Neural cell (in vitro differentiated cells): ENCODE measurements at regions not wholly inside any gene's neighbourhood (a gene's known extent, or its start where the extent isn't known, plus 50 kb on each side); places are given as distances from the start of the nearest gene placed in this dataset.

Experiments
- H2AFZ ChIP-seq: fragments of 200-600, 300-800 bp; sonication (generic), shearing (Covaris generic); 2 replicates; pipeline ENCODE4 v1.6.0; 2014; ENCODE audit warnings: low read depth, mild to moderate bottlenecking, antibody characterized with exemption, low read length, moderate library complexity
- H3F3A ChIP-seq: fragments of 200-600 bp; shearing (Covaris generic); 2 replicates; pipeline ENCODE4 v1.6.1; 2016; ENCODE audit warnings: mild to moderate bottlenecking, moderate library complexity, mixed read lengths, antibody characterized with exemption, low read length; ENCODE audit not compliant: insufficient read depth, poor library complexity, severe bottlenecking
- H3K27ac ChIP-seq: fragments of 200-600, 300-800 bp; sonication (generic), shearing (Covaris generic); 2 replicates; pipeline ENCODE4 v1.5.1; 2014; ENCODE audit warnings: mild to moderate bottlenecking, low read length, moderate library complexity
- H3K27me3 ChIP-seq: fragments of 300-800, 200-600 bp; sonication (generic), shearing (Covaris generic); 2 replicates; pipeline ENCODE4 v1.6.0; 2014; ENCODE audit warnings: mild to moderate bottlenecking, low read depth, low read length, moderate library complexity; ENCODE audit not compliant: insufficient read depth
- H3K36me3 ChIP-seq: fragments of 300-800, 200-600 bp; sonication (generic), shearing (Covaris generic); 2 replicates; pipeline ENCODE4 v1.5.1; 2014; ENCODE audit warnings: mild to moderate bottlenecking, antibody characterized with exemption, low read length, moderate library complexity; ENCODE audit not compliant: insufficient read depth
- H3K4me2 ChIP-seq: fragments of 300-800, 200-600 bp; sonication (generic), shearing (Covaris generic); 2 replicates; pipeline ENCODE4 v1.6.0; 2014; ENCODE audit warnings: mild to moderate bottlenecking, low read length
- H3K4me3 ChIP-seq: fragments of 300-800, 200-600 bp; sonication (generic), shearing (Covaris generic); 2 replicates; pipeline ENCODE4 v1.5.1; 2014; ENCODE audit warnings: mild to moderate bottlenecking, low read length, moderate library complexity
- H3K79me2 ChIP-seq: fragments of 200-600 bp; shearing (Covaris generic); replicated peaks from 2 replicates; pipeline ENCODE4 v1.6.0; 2014; ENCODE audit warnings: mild to moderate bottlenecking, low read length, moderate library complexity; ENCODE audit not compliant: insufficient read depth
- H3K9ac ChIP-seq: fragments of 300-800, 200-600 bp; sonication (generic), shearing (Covaris generic); 2 replicates; pipeline ENCODE4 v1.6.1; 2016; ENCODE audit warnings: mild to moderate bottlenecking, low read length, mixed read lengths
- H3K9me2 ChIP-seq: fragments of 200-600 bp; shearing (Covaris generic); 2 replicates; pipeline ENCODE4 v1.6.1; 2016; ENCODE audit warnings: mild to moderate bottlenecking, low read length, mixed read lengths; ENCODE audit not compliant: insufficient read depth
- H3K9me3 ChIP-seq: fragments of 200-600, 300-800 bp; sonication (generic), shearing (Covaris generic); 2 replicates; pipeline ENCODE4 v1.6.1; 2016; ENCODE audit warnings: mild to moderate bottlenecking, mixed run types, low read length, moderate library complexity, mixed read lengths
- H4K20me1 ChIP-seq: fragments of 200-600 bp; shearing (Covaris generic); 2 replicates; pipeline ENCODE4 v1.6.1; 2016; ENCODE audit warnings: mild to moderate bottlenecking, mixed run types; ENCODE audit not compliant: insufficient read depth
- CTCF ChIP-seq: fragments of 450-650 bp; IDR thresholded peaks from 2 replicates; pipeline ENCODE4 v1.5.1; 2014; ENCODE audit warnings: antibody characterized with exemption, mild to moderate bottlenecking, moderate library complexity; ENCODE audit not compliant: poor library complexity, severe bottlenecking
- EP300 ChIP-seq: fragments of 450-650 bp; conservative IDR thresholded peaks from 2 replicates; pipeline ENCODE4 v1.6.1; 2014; ENCODE audit warnings: antibody characterized with exemption, mild to moderate bottlenecking, moderate library complexity; ENCODE audit not compliant: poor library complexity, severe bottlenecking
- EZH2 ChIP-seq: fragments of 200-600, 300-800 bp; shearing (Covaris generic), sonication (generic); IDR thresholded peaks from 2 replicates; pipeline ENCODE4 v1.6.1; 2014; ENCODE audit warnings: antibody characterized with exemption, low read length, borderline replicate concordance, mild to moderate bottlenecking; ENCODE audit not compliant: insufficient read depth, poor library complexity, severe bottlenecking
- MXI1 ChIP-seq: fragments of 450-650 bp; conservative IDR thresholded peaks from 2 replicates; pipeline ENCODE4 v1.6.1; 2014; ENCODE audit warnings: antibody characterized with exemption, mild to moderate bottlenecking; ENCODE audit not compliant: poor library complexity, severe bottlenecking
- POLR2AphosphoS5 ChIP-seq: IDR thresholded peaks from 2 replicates; pipeline ENCODE4 v1.6.1; 2012
- RAD21 ChIP-seq: fragments of 450-650 bp; conservative IDR thresholded peaks from 2 replicates; pipeline ENCODE4 v1.6.1; 2014; ENCODE audit warnings: antibody characterized with exemption, mild to moderate bottlenecking, moderate library complexity
- REST ChIP-seq: IDR thresholded peaks from 2 replicates; pipeline ENCODE4 v1.6.1; 2012; ENCODE audit warnings: borderline replicate concordance
- SMC3 ChIP-seq: fragments of 450-650 bp; conservative IDR thresholded peaks from 2 replicates; pipeline ENCODE4 v1.6.1; 2014; ENCODE audit warnings: antibody characterized with exemption, mild to moderate bottlenecking, moderate library complexity; ENCODE audit not compliant: poor library complexity
- TAF1 ChIP-seq: IDR thresholded peaks from 2 replicates; pipeline ENCODE4 v1.6.1; 2012; ENCODE audit warnings: low read depth

- H3K4me3 ChIP-seq: no peak overlapping the region
- no peaks in the 10 kb centered on the region for H3K27me3 ChIP-seq
- H3K79me2 ChIP-seq: no peaks in the 10 kb centered on the region
- H4K20me1 ChIP-seq: no peaks in the 10 kb centered on the region
- no peaks in the 10 kb centered on the region for H3F3A ChIP-seq
- no peaks in the 10 kb centered on the region for H3K9me2 ChIP-seq
- H3K27ac ChIP-seq: no peak overlapping the region
- TF ChIP-seq RAD21 (no peak), SMC3 (no peak), MXI1 (no peak), CTCF (no peak), TAF1 (no peak), POLR2AphosphoS5 (no peak), EP300 (no peak), REST (no peak), EZH2 (no peak)
- no peaks in the 10 kb centered on the region for H3K9me3 ChIP-seq
- no peak overlapping the region for H3K4me2 ChIP-seq
- H3K36me3 ChIP-seq: no peaks in the 10 kb centered on the region
- H3K9ac ChIP-seq: no peak overlapping the region
- no peak overlapping the region for H2AFZ ChIP-seq
Measured at GRCh38 chr12:92624236-92624635, 78.6 kb upstream of the PLEKHG7 start.

- TF ChIP-seq TAF1 (no peak), MXI1 (no peak), EZH2 (no peak), REST (no peak), RAD21 (no peak), SMC3 (no peak)
- Histone ChIP-seq H4K20me1 (no peaks in the 10 kb centered on the region), H3K79me2 (no peaks in the 10 kb centered on the region), H3K9ac (no peak overlapping the region), H3K27me3 (no peaks in the 10 kb centered on the region), H3K4me2 (no peak overlapping the region), H3K4me3 (no peak overlapping the region), H3K9me3 (no peaks in the 10 kb centered on the region), H3K36me3 (no peaks in the 10 kb centered on the region), H3K9me2 (no peaks in the 10 kb centered on the region), H3F3A (no peaks in the 10 kb centered on the region), H2AFZ (no peak overlapping the region), H3K27ac (no peak overlapping the region)
Measured at GRCh38 chr12:92623386-92623785, 79.4 kb upstream of the PLEKHG7 start.
